ENCODE measurements at regions not wholly inside any gene's neighbourhood (a gene's known extent, or its start where the extent isn't known, plus 50 kb on each side); places are given as distances from the start of the nearest gene placed in this dataset.

- no peaks in the 10 kb centered on the region for H3K4me1 ChIP-seq (ENCODE audit: control insufficient read depth in 1 of 2, insufficient read depth in 2 of 2, low read length in 2 of 2)
- H3K36me3 ChIP-seq (ENCODE audit: control insufficient read depth in 1 of 2, insufficient read depth in 2 of 2, low read length in 2 of 2), result no peaks in the 10 kb centered on the region
- RAD21 ChIA-PET (ENCODE audit: low non-redundant PET in 1 of 2, low total read pairs in 2 of 2, uncharacterized antibody in 2 of 2, unreplicated experiment in 2 of 2), result no interaction called here
- no peaks in the 10 kb centered on the region for H3K27me3 ChIP-seq (ENCODE audit: insufficient read depth, low read length)
- H3K9me3 ChIP-seq (ENCODE audit: control insufficient read depth in 1 of 2, insufficient read depth in 1 of 2, low read depth in 1 of 2, low read length in 2 of 2), result peaks cover 0 to 15% of the 10 kb centered on the region in 2 experiments; a peak in 2 of 4 replicates
- H2AFZ ChIP-seq (ENCODE audit: low read depth, low read length, poor library complexity, severe bottlenecking), result no peak overlapping the region
- intact Hi-C loops (cut with micrococcal nuclease), result no loop called here
- no peak overlapping the region for H3K4me2 ChIP-seq (ENCODE audit: low read length)
- no peak overlapping the region for H3K27ac ChIP-seq (ENCODE audit: low read depth, low read length)
- DNase-seq (ENCODE audit: low read depth, low spot score), result no peak
- H3K9me2 ChIP-seq (ENCODE audit: insufficient read depth), result no peaks in the 10 kb centered on the region
- TF ChIP-seq EZH2 (IDR thresholded peaks at IDR 0.05) (no peak), RAD21 (IDR thresholded peaks at IDR 0.05; ENCODE audit: low read depth) (no peak), SIN3A (IDR thresholded peaks at IDR 0.05; ENCODE audit: low read depth) (no peak), TCF7L2 (IDR thresholded peaks at IDR 0.05; ENCODE audit: borderline replicate concordance, extremely low read depth, insufficient read depth, insufficient read length) (no peak), POLR2AphosphoS5 (IDR thresholded peaks at IDR 0.05; ENCODE audit: low read depth, low read length) (no peak), JUND (IDR thresholded peaks at IDR 0.05) (no peak), ELF1 (IDR thresholded peaks at IDR 0.05; ENCODE audit: borderline replicate concordance, low read depth) (no peak), YY1 (IDR thresholded peaks at IDR 0.05; ENCODE audit: extremely low read depth, insufficient replicate concordance, low read depth, low read length) (no peak), SP1 (IDR thresholded peaks at IDR 0.05; ENCODE audit: low read depth) (no peak), POLR2A (IDR thresholded peaks at IDR 0.05; ENCODE audit: borderline replicate concordance, extremely low read depth, insufficient read depth, insufficient read length) (no peak), REST (IDR thresholded peaks at IDR 0.05; ENCODE audit: low read depth) (no peak), ZNF274 (IDR thresholded peaks at IDR 0.05; ENCODE audit: low read depth, low read length) (no peak), CBX3 (IDR thresholded peaks at IDR 0.05; ENCODE audit: low read depth) (no peak), ATF3 (IDR thresholded peaks at IDR 0.05) (no peak), EGR1 (IDR thresholded peaks at IDR 0.05; ENCODE audit: low read depth) (no peak), CEBPB (IDR thresholded peaks at IDR 0.05; ENCODE audit: low read depth) (no peak), SRF (IDR thresholded peaks at IDR 0.05; ENCODE audit: low read depth) (no peak)
- TF ChIP-seq, protein P1, sequence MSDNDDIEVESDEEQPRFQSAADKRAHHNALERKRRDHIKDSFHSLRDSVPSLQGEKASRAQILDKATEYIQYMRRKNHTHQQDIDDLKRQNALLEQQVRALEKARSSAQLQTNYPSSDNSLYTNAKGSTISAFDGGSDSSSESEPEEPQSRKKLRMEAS (IDR thresholded peaks at IDR 0.05), result no peak
- H4K20me1 ChIP-seq (ENCODE audit: insufficient read depth), result no peaks in the 10 kb centered on the region
- POLR2A ChIA-PET, result no interaction called here
- no peak overlapping the region for H3K9ac ChIP-seq (ENCODE audit: low read length)
- CTCF ChIA-PET, result no interaction called here
- no peak for ATAC-seq
- BruUV-seq (replicated peaks), result no TSS peak
- no peak overlapping the region for H3K4me3 ChIP-seq (replicated peaks in 1 of 2; ENCODE audit: low read depth in 1 of 2, low read length in 2 of 2)
- H3K79me2 ChIP-seq (ENCODE audit: insufficient read depth, low read length), result no peaks in the 10 kb centered on the region
Observed at GRCh38 chr16:51458356-51459140, 307.5 kb upstream of the SALL1 start.
